ENCODE measurements at regions not wholly inside any gene's neighbourhood (a gene's known extent, or its start where the extent isn't known, plus 50 kb on each side); places are given as distances from the start of the nearest gene placed in this dataset.
"Not testable (repeated sequence)": the region's sequence is repeated elsewhere in the genome, so short reads cannot be mapped to it uniquely, and the experiment has no call there.

DNA sequence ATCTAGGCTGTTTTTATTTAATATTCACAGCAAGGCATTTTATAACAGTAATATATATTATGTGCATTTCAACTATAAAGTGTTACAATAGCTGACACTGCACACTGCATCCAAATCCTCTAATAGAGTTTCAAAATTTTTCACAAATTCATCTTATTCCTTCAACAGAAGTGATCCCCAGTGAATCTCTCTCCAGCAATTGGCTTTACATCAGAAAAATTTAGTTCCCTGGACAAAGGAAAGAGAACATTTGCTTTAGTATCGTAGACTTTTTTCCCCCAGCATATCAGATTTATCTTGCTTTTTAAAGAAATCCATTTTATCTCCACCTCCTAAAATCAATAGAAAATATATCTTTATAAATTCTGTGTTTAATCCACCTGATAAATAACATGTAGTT is 868.6 kb downstream of the TBL1XR1 start:
- DNase-seq (ENCODE audit: low read depth in 2 of 2), result no peak

DNA sequence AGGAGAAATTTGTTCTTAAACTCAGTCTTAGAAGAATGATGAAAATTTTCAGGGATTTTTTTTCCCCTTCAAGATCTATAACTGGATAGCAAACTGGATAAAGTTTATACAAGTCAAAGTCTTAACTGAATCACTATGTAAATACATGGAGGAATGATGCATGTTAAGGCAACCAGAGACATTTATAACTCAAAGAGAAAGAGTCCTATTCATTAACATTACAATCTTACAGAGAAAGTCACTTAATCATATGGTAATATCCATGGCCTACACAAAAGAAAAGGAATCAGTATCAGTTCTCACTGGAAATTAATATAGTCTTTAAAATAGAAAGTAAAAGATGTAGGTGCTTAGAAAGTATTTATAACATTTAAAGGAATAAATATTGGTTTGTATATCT is 869.1 kb downstream of the TBL1XR1 start:
- no peak for DNase-seq (ENCODE audit: low read depth in 2 of 2)

DNA sequence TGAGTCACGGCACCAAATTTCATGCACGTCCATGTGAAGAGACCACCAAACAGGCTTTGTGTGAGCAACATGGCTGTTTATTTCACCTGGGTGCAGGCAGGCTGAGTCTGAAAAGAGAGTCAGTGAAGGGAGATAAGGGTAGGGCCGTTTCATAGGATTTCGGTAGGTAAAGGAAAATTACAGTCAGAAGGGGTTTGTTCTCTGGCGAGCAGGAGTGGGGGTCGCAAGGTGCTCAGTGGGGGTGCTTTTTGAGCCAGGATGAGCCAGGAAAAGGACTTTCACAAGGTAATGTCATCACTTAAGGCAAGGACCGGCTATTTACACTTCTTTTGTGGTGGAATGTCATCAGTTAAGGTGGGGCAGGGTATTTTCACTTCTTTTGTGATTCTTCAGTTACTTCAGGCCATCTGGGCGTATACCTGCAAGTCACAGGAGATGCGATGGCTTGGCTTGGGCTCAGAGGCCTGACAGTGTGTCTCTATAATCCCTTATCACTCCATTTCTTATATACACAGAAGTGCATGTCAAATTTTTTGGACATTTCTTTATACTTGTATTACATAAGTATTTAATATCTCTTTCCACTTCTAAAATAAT is 870.3 kb downstream of the TBL1XR1 start:
- not testable (repeated sequence) for DNase-seq (ENCODE audit: low read depth in 2 of 2)

DNA sequence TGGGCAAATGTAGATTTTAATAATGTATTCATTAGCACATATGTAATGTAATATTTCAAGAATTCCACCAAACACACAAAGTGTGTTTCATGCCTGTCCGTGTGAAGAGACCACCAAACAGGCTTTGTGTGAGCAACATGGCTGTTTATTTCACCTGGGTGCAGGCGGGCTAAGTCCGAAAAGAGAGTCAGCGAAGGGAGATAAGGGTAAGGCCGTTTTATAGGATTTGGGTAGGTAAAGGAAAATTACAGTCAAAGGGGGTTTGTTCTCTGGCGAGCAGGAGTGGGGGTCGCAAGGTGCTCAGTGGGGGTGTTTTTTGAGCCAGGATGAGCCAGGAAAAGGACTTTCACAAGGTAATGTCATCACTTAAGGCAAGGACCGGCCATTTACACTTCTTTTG is 875.8 kb downstream of the TBL1XR1 start:
- DNase-seq (ENCODE audit: low read depth in 2 of 2), result not testable (repeated sequence)

DNA sequence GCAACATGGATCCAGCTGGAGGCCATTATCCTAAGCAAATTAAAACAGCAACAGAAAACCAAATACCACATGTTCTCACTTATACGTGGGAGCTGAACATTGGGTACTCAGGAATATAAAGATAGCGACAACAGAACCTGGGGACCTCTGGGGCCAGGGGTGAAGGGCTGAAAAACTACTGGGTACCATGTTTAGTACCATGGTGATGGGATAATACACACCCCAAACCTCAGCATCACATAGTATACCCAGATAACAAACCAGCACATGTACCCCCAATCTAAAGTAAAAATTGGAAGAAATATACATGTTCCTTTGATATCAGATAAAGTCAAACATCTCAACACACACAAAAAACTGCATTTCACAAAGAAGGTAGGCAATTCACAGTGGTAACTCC is 876.2 kb downstream of the TBL1XR1 start:
- DNase-seq (ENCODE audit: low read depth in 2 of 2), result no peak

DNA sequence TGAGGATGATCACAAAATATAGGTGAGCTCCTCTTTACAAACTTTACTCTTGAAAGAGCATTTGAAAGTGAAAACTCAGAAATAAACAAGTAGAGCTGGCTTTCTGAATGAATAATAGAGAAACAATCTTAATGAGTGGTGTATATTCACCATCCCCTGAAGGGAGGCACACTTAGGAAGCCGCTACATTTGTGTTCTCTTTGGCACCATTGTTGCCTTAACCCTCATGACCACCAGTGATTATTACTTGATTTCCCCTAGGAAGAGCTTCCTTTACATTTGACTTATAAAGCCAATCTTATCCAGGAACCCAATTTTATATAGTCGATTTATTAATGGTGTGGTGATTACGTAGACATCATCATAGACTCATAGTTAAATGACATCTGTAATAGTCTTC is 883.9 kb downstream of the TBL1XR1 start:
- DNase-seq (ENCODE audit: low read depth in 2 of 2), result no peak

DNA sequence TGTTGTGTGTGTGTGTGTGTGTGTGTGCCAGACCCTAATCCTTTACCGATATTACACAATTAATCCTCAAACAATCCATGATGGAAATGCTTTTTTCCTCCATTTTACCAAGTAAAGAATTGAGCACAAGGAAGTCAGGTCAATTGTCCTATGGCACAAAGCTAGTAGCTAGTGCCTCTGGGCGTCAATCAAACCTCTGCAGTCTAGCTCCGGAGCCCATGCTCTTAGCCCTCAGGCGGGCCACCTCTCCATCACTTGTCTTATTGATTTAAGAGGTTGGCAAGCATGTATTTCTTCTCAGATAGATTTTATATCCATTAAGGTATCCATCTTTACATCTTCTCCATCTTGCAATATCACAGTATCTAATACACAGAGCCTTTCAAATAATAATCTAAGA is 886.6 kb downstream of the TBL1XR1 start:
- no peak for DNase-seq (ENCODE audit: low read depth in 2 of 2)

DNA sequence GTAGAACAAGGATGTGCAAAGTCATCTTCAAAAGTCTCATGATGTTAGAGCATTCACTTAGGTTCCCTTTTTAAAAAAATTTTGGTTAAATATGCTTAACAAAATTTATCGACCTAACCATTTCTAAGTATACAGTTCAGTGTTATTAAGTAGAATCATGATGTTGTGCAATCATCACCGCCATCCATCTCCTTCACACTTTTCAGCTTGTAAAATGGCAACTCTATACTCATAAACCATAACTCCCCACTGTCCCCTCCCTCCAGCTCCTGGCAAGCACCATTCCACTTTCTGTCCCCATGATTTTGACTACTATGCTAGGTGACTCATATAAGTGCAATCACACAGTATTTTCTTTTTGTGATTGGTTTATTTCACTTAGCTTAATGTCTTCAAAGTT is 895.0 kb downstream of the TBL1XR1 start:
- DNase-seq (ENCODE audit: low read depth in 2 of 2), result no peak

DNA sequence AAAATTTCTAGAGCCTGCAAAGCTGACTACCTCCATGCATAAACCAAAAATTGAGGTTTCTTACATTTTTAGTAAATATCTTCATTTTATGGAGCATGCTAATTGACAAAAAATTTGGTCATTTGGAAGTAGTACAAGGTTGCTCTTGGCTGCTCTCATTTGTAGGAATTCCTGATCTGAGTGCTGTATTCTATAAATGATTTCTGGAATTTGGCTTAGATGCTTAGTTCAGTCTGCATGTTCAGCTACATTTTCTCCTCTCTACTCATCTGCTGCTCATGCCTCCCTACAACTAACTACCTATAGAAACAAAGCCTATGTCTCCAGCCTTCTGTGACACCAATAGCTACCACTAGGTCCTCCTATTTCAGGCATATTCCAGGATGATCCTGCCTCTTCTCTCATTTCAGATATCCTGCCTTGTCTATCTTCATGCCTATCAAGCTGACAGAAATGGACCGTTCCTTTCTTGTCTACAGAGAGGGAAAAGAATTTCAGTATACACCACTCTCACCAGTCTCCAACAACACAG is 901.1 kb downstream of the TBL1XR1 start:
- DNase-seq (ENCODE audit: low read depth in 2 of 2), result no peak

DNA sequence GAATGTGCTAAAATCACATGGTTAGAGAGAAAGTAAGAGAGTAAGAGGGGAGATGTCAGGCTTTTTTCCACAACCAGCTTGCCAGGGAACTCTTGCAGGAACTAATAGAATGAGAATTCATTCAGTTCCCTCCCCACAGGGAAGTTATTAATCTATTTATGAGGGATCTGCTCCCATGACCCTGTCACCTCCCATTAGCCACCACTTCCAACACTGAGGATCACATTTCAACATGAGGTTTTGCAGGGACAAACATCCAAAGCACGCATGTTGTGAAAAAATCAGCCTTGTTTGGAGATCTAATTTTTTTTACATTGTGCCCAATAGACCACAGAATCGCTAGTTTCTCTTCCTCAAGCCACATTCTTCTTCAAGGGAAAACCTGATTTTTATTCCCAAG is 904.0 kb downstream of the TBL1XR1 start:
- DNase-seq (ENCODE audit: low read depth in 2 of 2), result no peak

DNA sequence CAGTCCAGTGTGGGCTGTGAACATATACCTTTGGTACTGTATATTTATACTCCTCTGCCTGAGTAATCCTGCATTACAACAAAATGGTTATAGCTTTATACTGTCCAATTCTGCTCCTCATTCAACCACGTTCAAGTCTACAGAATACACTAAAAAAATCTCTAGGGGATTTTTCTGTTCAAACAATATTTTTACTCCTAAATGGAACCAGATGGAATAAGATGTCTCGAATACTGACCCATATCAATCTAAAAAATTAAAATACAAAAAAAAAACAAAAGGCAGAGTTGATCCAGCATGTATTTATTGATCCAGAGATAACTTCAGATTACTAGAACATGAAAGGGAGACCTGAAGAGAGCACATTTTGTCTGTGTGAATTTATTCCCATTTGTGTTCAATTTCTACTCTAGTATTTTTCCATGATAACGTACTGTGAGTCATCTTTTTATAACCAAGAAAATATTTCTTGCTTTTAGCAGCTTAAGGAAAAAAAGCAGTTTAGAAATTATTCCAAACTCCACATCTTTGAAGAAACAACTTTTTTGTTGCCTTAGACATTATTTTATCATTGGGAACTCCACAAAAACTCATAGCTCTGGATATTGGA is 910.7 kb downstream of the TBL1XR1 start:
- DNase-seq (ENCODE audit: low read depth in 2 of 2), result no peak

DNA sequence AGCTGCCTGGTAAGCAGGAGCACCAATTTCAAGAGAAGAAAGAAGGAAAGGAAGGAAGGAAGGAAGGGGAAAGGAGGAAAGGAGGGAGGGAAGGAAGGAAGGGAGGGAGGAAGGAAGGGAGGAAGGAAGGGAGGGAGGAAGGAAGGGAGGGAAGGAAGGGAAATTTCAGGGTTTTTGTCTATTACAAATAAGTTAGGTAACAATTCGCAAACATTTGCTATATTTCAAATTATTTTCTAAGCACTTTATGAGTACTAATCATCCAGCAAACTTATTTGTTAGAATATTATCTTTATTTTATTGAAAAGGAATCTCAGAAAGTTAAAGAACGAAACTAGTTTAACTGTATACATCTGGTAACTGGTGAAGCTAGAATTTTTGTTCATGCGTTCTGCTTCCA is 921.7 kb downstream of the TBL1XR1 start:
- DNase-seq (ENCODE audit: low read depth in 2 of 2), result no peak

DNA sequence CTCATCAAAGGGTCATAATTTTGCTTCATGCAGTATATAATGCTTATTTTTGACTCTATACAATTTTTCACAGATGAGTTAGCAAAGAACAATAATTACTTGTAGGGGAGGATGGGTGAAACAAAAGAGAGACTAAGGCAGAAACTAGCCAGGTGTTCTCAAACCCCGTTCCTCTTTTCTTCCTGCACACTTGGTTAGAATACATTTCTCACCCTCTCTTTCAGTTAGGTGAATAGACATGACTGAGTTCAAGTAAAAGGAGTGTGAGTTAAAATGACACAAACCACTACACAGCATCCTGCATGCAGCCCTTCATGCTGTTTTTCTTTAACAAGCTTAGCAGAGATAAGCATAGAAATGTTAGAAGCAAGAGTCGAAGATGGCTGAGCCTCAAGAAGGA is 922.2 kb downstream of the TBL1XR1 start:
- DNase-seq (ENCODE audit: low read depth in 2 of 2), result no peak

DNA sequence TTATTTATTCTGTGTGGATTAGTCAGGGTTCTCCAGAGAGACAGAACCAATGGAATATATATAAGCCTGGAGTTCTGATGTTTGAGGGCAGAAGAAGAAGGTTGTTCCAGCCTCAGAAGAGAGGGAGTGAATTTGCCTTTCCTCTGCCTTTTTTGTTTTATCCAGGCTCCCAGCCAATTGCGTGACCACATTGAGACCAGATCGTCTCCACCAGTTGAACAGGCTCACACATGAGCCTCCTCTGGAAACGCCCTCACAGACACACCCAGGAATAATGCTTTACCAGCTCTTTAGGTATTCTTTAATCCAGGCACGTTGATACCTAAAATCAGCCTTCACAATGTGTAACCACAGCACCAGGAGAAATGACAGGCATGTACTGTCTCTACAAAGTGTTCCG is 923.1 kb downstream of the TBL1XR1 start:
- DNase-seq (ENCODE audit: low read depth in 2 of 2), result no peak

DNA sequence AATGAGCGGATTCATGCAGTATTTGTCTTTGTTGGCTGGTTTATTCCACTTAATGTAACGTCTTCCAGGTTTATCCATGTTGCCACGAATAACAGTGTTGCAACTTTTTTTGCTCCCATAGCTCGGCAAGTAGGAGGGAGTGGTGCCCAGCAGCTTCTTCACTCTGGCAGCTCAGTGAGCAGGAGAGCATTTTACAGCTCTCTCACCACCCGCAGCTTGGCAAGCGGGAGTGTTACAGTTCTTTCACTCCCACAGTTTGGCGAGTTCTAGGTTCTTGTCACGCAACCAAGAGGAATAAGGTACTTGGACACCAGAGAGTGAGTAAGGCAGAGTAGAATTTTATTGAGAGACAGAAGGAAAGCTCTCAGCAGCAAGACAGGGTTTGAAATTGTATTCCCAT is 935.2 kb downstream of the TBL1XR1 start:
- no peak for DNase-seq (ENCODE audit: low read depth in 2 of 2)

DNA sequence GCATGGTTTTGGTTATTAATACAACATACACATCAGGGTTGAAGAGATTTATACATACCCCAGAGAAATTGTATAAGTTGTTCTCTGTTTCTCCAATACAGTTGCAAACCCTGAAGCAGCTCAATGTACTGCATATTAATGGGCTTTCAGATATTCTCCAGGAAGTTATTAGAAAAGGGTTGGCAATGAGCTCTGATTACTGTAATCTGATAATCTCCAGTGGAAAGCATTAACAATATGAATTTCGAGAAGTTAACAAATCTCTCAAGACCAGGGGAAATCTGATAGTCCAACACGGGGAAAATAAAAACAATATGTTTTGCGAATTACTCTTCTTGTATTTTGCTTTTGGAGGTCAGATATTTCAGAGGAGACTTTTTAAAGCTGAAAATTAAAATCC is 950.1 kb downstream of the TBL1XR1 start:
- no peak for DNase-seq (ENCODE audit: low read depth in 2 of 2)

DNA sequence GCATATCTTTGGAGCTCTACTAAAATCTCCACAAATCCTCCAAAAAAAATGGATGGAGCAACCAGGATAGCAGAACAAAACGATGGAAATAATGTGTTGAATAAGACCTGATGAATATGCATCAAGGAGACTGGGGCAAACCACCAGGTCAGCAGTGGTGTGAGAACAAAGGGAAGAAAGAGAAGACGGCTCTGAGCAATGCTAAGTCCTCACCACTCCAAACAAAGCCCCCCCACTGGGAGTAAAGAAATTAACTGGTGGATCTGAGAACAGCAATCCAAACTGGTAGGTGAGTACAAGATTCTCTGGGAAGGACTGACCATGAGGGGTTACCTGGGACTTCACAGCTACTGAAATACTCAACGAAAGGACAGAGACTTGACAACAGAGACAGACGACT is 977.3 kb downstream of the TBL1XR1 start:
- no peak for DNase-seq (ENCODE audit: low read depth in 2 of 2)

DNA sequence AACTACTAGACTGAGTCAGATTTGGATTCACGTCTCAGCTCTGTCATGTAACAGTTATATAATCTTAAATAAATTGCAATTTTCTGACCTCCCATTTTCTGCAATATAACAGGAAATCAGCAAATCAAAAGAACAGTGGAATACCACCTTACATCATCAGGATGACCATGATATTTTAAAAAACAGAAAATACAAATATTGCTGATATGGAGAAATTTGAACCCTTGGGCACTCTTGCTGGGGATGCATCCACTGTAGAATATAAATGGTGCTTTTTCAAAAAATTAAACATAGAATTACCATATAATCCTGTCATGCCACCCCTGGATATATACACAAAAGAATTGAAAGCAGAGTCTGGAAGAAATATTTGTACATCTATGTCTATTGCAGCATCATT is 982.5 kb downstream of the TBL1XR1 start:
- DNase-seq (ENCODE audit: low read depth in 2 of 2), result no peak

DNA sequence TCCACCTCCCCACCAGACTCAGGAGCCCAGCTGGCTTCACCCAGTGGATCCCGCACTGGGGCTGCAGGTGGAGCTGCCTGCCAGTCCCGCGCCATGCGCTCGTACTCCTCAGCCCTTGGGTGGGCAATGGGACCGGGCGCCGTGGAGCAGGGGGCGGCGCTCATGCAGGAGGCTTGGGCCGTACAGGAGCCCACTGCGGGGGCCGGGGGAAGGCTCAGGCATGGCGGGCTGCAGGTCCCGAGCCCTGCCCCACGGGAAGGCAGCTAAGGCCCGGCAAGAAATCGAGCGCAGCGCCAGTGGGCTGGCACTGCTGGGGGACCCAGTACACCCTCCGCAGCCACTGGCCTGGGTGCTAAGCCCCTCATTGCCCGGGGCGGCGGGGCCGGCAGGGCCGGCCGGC is 984.0 kb downstream of the TBL1XR1 start:
- DNase-seq (ENCODE audit: low read depth in 2 of 2), result not testable (repeated sequence)

DNA sequence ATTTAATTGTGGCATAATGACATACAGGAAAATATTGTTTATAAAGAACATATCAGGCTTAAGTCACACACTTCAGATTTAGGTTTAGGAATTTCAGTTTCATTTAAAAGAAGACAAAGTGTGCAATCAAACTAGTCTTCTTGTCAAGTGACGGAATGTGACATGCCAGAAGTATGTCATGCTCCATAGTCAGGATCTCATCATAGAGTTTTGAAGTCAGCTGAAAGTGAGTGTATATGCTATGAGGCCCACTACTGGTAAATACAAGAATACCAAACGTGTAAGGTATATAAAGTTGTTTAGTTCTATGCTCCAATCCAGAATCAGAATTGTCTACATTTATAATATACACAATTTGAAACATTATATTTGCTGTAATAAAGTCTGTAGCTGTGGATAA is 988.4 kb downstream of the TBL1XR1 start:
- no peak for DNase-seq (ENCODE audit: low read depth in 2 of 2)

DNA sequence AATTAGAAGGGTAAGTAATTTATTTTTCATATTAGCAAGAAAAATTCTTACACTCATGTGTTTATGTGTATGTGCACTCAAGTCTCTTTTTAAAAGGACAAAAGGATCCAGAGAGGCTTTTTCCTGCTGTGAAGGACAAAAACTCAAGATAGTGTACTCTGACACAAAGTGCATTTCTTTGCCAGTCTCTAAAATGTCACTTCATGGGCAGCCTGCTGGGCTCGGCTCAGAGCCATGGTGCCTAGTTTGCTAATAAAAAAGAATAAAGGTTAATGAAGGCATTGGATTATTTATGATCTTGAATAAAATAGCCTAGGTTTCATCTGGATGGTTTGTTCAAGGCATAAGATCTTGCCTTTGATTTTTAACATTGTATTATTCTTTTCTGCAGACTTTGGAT is 989.0 kb downstream of the TBL1XR1 start:
- DNase-seq (ENCODE audit: low read depth in 2 of 2), result no peak

DNA sequence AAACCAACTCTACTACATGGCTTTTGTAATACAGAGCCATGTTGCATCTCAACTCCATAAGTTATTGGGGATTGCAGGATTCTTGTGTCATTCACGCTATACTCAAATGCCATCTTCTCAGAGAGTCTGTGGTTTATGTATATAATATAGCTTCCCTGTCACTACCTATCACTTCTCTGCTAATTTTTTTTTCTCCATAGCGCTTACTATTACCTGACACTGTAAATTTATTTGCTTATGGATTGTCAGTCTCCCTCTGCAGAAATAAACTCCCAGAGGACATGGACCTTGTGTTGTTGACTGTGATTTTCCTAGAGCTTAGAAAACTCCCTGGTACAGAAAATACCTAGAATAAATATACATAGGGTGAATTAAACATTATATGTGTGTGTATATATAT is 990.5 kb downstream of the TBL1XR1 start:
- no peak for DNase-seq (ENCODE audit: low read depth in 2 of 2)

DNA sequence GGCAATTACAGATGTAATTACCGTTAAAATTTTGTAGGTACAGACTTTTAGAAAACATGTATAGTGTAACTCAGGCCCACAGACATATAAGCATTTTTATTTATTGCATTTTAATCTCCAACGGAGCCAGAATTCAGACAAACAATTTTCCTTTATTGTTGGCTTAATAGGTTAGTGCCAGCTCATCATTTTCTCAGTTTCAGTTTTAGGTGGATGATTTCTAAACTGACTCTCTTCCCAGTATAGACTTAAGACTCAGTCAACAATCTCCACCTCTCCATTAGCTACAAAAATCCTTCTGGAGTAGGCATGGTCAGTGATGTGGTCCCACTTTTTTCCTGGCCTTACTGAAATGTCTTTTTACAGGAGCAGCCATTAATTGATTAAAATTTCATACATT is 994.6 kb downstream of the TBL1XR1 start:
- DNase-seq (ENCODE audit: low read depth in 2 of 2), result no peak
